HG02973 (cell line): ENCODE measurements at regions not wholly inside any gene's neighbourhood (a gene's known extent, or its start where the extent isn't known, plus 50 kb on each side); places are given as distances from the start of the nearest gene placed in this dataset.
A peak's percentile ranks its signal among the peaks of the same experiment; 100 is the strongest.

Experiments used
- ATAC-seq: cut with Tn5 transposase; IDR thresholded peaks from one replicate; pipeline ENCODE4 v1.9.1; 2021; ENCODE audit warnings: moderate library complexity; ENCODE audit not compliant: unreplicated experiment

DNA sequence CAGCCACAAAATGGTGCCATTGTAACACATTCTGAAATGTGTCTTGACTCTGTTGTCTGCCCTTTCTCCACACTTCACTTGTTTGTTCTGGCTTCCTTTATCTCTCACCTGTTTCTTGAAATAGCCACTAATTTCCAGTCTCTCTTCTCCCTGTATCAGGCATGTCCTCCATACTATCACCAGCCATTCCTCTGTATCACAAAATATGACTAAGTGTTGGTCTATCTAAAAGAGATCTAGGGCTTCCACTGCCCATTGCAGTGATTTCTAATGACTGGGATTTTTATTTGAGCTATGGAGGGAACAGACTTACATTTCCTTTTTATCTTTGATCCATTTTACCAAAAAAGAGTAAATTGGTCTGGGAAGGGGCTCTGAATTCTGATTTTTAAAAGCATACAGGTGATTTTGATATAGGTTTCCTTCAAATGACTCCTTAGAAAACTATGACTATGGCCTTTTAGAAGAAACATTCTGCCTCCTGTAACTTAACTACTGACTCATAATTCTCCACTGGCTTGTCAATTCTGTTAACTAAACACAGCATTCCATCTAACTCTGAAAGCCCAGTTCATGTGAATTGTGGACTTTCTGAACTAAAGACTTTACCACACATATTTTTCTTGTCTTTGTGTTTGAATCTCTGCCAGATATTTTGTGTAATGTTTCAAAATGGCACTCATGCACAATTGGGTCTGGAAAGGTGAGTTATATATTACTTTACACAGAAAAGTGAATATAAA is 1121.4 kb downstream of the XPNPEP1 start:
- no peak for ATAC-seq

DNA sequence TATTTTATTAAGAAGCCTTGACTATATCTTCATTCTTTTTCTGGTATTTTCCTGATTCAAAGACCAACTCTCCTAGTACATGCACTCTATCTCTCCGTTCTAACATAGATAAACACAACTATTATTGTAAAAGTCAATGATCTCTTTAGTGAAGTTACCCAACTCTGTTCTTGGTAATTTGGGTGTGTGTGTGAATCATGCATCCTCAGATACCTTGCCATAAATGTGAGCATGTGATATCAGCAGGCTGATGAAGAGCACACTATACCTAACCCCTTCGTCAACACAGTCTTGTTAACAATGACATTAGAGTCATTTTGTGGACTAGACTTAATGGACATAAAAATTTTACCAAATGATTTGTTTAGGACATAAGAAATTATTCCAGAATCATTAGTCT is 1122.1 kb downstream of the XPNPEP1 start:
- ATAC-seq: no peak

DNA sequence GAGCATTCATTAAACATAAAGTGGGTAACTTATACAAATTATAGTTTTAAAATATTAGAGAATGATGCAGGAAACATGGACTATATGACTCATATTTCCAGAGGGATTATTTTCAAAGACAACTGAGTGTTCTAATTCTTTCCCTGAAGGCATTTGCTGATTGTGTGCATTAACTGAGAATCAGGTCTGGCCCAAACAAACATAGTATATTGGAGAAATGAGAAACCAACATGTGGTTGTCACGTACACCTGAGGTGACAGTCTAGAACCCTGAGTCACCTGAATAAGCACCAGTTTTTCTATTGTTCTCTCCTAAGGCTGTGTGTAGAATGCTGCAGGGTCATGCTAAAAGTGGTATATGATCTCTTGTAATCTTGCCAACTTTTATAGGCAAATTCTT is 1125.7 kb downstream of the XPNPEP1 start:
- ATAC-seq: no peak

DNA sequence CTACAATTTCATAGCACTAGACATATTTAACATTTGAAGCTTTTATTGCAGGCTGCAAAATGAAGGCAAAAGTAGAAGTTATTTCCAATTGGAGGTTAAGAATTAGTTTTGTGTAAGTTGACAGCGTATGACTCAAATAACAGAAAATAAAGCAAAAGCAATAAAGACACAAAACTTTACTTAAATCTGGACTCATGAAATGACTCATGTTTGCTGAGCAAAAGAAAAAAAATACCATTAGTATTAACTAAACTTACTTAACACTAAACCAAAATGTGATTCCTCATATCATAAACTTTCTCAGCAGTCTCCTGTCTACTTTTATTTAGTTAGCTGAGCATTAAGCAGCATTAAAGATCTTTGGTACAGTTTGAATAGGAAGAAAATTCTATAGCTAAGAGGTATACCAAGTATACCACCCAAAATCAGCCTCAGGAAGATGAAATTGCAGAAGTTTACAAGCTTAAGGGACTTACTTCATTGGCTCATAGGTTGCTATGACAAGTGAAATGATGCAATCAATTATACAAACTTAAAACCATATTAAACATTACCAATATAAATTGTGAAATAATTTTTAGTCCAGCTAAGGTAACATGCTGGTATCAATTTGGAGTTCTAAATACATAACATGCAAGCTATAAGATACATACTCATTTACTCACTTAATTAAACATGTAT is 1131.4 kb downstream of the XPNPEP1 start:
- ATAC-seq: no peak

DNA sequence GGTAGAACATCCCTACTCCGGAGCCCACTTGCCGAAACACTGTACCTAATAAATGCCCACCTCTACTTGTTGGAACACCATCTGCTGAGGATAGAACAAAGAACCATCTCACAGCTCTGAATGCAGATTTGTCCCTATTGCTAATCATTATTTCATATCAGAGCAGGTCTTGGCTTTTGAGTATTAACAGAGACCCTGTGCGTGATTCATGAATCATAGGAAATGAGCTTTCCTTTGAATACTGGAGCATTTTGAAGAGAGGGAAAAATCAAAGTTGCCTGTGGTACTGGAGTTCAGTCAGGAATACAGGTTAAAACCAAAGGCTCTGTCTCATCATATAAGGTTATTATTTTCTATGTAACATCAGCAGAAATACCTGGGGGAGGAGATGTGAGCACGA is 1132.3 kb downstream of the XPNPEP1 start:
- no peak for ATAC-seq

DNA sequence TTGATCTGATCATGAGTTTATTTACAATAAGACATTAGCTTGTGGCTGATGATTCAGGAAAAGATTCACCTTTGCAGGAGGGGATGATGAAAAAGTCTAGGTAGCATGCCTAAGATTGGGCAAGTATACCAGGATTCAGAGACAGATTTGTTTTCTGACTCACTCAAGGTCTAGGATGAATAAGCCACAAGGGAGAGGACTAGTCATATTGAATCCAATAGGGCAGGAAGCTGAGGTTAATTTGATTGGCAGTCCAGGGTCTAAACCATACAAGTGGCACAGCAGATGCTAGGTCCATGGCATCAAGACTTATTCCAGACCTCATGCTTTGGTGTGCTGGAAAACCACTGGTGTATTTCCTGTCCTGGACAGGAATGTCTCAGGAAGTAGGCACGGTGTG is 1133.4 kb downstream of the XPNPEP1 start:
- peak; percentile 88 for ATAC-seq

DNA sequence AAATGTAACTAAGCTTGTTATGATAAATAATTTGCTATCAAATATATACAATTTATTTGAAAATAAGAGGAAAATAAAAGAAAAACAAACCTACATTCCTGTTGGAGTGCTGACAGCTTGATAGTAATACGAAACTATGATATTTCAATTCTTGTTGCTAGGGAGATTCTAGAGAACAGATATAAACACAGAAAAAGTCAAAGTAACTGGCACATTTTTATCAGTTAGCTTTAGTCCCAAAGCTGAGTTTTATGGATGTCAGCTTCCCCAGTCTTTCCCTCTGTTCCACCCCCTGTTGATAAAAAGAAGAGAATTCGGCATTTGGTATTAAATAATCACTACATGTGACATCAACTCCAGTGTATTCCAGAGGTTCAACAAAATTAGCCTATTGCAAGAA is 1134.0 kb downstream of the XPNPEP1 start:
- ATAC-seq: no peak

DNA sequence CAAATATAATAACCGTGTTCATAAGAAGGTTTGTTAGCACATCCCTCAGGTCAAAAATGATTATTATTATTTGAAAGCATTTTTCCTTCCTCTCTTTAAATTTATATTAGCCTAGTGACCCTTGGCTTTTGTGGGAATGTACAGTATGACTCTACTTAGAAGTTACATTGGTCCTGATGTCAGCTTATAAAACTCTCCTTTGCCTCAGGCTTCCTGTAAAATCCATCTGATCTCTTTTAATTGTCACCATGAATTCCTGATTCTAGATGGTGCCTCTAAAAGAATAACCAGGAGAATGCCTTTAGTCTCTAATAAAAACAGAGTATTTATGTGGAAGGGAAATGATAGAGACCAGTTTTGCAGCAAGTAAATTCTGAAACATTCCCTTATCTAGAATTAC is 1134.4 kb downstream of the XPNPEP1 start:
- ATAC-seq: no peak

DNA sequence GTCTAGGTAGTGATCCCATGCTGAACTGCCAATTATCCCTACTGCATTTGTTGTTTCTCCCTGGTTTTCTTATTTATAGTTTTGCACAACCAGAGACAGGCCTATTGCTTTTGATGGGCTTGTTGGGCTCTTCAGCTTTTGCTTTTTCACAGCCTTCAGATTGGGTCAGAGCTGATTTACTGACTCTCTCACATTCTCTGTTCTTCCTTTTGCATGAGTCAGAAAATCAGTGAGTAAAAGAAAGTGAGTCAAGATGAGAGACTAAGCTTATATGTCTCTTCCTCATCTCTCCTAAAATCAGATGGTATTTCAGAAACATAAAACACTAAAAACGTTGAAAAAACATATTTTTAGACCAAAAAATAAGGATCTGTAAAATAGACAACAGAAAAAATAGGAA is 1135.4 kb downstream of the XPNPEP1 start:
- no peak for ATAC-seq

DNA sequence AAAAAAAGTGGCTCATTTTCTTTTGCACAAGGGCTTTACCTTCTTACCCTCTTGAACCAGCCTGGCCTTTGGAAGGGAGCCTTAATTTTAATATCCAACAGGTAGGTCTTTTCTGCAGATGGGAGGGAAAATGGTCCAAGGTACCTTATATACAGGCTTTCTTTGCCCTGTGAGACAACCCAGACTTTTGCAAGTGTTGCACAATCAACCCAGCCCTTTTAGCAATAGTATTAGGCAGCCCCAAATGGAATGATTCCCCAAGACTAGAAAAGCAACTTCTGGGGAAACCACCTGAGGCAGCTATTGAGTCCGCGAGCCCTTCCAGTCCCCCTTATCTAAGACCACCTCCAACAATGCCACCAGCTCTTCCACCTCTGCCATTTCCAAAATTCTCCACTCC is 1138.3 kb downstream of the XPNPEP1 start:
- ATAC-seq: no peak

DNA sequence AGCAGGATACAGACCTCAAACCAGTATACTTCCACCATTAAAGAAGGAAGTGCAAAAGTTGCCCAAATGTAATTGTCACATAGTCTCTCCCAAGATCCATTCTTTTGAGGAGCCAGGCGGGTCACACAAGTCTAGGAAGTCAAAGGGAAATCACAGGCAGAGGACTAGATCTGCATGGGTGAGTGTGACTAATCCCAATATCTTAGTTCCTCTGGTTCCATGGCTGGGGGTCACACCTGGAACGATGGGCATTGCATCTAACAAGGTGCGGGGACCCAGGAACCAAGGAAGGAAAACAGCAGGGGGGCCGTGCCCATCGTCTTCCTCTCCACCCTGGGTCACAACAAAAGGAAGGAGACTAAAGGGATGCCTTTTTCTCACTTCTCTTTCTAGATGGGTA is 1138.8 kb downstream of the XPNPEP1 start:
- ATAC-seq: no peak

DNA sequence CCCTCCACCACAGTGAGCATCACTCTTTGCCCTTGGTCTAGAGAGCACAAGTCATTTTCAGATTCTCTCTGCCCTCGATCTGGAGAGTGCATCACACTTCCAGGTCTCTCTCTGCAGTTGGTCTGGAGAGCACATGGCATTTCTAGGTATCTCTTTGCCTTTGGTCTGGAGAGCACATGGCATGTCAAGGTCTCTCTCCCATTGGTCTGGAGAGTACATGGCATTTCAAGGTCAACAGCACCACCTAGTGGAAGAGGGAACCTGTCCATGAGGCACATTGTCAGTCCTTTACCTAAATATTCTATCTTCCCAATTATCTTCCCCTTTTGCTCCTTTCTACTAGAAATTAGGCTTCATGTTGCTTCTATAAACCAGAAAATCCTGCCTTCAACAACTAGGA is 1139.4 kb downstream of the XPNPEP1 start:
- ATAC-seq: peak; percentile 80

DNA sequence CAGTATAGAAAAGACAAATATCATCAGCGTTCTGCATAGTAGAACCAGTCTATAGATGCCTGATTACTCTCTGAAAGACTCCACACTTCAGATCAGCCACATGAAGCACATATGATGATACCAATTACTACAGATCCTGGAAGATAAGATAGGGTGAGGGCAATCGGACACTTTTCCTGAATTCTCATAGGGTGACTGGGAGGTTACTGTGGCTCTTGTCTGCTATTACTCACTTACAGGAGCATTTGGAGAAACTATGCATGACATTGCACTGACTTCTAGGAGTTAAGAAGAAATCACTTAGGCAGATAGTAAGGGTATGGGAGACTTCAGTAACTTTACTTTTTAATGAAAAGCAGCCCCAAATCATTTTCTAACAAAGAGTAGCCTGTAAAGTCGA is 1140.9 kb downstream of the XPNPEP1 start:
- no peak for ATAC-seq

DNA sequence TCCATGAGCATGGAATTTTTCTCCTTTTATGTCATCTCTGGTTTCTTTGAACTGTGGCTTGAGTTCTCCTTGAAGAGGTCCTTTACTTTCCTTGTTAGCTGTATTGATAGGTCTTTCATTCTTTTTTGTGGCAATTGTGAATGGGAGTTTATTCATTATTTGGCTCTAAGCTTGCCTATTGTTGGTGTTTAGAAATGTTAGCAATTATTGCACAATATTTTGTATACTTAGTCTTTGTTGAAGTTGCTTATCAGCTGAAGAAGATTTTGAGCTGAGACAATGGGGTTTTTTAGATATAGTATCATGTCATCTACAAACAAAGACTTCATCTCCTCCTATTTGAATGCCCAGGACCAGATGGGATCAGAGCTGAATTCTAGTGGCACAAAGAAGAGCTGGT is 1143.8 kb downstream of the XPNPEP1 start:
- ATAC-seq: no peak

DNA sequence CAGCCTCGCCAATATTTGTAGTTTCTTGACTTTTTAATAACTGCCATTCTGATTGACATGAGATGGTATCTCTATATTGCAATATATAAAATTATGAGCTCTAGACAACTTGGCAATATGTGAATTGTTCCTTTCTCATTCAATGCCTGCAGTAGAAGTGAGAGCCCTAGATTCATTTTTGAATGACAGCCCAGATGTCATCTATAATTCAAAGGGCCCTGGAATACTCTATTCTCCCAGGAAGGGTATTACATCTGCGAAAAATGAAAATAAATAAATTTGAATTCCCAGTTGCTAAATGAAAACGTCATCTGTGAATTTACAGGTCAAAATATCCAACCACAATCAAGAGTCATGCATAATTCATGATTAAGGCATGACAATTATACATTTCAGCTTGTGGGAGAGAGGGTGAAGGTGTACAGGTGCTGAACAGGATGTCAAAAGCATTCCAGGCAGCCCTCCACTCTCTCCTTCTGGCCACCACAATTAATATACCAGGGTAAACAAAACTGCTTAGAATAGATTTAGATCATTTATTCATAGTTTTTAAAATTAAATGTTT is 1147.3 kb downstream of the XPNPEP1 start:
- no peak for ATAC-seq

DNA sequence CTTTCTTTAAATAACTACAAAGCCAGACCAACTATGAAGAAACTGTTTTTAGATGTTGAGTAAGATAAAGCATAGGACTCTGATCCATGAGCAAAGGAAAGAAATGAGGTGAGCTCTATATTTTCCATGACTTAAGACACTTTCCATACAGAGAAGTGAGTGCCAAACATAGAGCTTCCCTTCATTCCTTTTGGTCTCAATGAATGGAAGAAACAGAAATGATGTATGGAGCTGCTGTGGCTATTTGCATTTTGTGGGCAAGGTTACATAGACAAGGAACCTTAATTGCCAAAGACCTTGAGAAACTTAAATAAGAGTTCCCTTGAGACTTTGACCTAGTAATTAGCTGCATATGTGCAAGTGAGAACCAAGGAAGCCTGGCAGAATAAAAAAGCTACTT is 1152.2 kb downstream of the XPNPEP1 start:
- no peak for ATAC-seq

DNA sequence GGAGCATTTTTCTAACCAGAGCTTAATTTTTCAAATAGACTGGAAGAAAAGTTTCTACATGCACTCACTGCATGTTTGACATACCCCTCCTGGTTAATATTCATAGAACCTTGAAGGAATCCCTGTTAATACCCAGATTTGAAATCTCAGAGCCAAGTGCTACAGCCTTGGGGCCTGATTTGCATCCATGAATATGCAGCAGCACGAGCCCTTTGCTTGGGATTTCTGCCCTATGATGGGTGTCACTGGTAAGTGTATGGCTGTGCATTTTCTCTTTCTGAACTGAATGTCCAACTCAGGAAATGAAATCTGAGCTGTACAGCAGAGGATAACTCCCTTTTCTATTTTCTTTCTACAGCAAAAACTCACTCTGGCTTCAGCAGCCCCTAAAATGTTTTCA is 1157.5 kb downstream of the XPNPEP1 start:
- no peak for ATAC-seq

DNA sequence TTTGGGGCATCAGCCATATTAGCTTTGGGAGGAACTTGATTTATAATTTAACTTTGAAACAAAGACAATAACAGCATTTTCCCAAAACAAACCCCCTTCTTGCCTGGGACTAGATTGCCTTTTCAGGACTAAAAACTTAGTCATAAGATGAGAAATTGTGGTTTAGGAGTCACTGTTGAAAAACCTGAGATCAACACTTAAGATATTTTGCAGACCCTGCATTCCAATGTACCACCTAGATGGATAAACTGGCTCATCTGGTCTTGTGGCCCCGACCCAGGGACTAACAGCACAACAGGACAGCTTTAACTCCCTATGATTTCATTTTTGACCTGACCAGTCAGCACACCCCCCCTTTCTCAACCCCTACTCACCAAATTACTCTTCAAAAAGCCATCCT is 1165.4 kb downstream of the XPNPEP1 start:
- no peak for ATAC-seq

DNA sequence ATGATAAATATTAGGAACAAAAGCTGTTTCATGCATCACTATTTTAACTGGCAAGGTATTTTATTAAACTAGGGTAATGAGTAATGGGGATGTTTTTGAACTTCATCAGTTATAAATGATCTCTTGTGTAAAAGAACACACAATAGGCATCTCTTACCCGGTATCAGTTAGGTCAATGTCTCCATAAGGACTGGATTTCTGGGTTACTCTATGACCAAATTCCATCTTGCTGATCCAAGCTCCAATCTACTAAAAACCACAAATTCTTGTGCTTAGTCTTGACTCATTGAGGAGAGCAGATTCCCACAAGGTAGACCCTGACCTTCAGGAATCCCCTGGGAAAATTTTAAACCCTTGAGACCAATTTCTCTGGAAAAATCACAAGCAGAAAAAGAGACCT is 1167.7 kb downstream of the XPNPEP1 start:
- ATAC-seq: no peak

DNA sequence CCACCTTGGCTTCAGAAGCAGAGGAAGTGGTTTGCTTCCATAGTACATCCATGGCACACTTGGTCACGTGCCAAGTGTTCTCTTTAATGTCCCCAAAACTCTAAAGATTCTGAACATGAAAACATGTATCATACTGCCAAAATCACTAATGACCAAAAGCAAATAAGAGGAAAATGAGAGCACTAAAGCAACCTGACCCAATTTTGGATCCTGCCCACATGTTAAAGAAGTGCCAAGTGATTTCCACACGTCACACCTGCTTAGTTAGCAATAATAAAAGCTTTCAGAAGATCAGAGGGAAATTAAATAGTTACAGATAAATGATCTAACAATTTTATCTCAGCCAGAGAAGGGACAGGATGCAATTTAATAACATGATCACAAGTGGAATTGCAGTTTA is 1170.0 kb downstream of the XPNPEP1 start:
- ATAC-seq: no peak

DNA sequence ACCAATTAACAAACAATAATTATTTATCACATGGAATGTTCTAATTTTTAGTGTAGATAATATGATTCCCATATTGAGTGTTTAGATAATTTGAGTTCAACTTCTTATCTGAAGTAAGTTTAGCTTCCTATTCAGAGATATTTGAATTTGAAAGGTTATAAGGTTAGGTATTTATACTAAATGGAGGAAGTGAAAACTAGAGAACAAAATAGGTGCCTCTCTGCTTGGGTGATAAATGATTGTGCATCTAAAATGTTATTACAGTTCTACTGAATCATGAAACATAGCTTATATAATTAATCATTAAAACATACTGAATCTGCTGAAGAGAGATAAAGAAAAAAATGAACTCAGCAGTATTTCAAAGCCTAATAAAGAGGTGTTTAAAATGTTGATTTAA is 1174.3 kb downstream of the XPNPEP1 start:
- peak; percentile 82 for ATAC-seq

DNA sequence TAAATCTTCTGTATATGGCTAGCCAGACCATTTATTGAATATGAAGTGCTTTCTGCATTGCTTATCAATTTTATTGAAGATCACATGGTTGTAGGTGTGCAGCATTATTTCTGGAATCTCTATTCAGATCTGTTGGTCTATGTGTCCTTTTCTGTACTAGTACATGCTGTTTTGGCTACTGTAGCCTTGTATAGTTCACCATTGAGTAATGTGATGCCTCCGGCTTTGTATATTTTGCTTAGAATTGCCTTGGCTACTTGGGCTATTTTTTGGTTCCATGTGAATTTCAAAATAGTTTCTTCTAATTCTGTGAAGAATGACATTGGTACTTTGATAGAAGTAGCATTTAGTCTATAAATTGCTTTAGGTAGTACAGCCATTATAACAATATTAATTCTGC is 1187.2 kb downstream of the XPNPEP1 start:
- no peak for ATAC-seq
